CD14-positive monocyte (primary cell): ENCODE measurements at regions not wholly inside any gene's neighbourhood (a gene's known extent, or its start where the extent isn't known, plus 50 kb on each side); places are given as distances from the start of the nearest gene placed in this dataset.

Experiments
- DNase-seq, 3 donors: peaks; one replicate each; pipeline ENCODE4 v3.0.0-alpha.2; 2011 to 2022
- H2AFZ ChIP-seq: 2 replicates; pipeline ENCODE4 v1.6.0; 2012; ENCODE audit warnings: mild to moderate bottlenecking, low read depth, low read length, inconsistent platforms; ENCODE audit not compliant: insufficient read depth, poor library complexity, severe bottlenecking
- H3K27ac ChIP-seq, 2 donors: 1 replicate in 1 of 2; 2 replicates in 1 of 2; pipeline ENCODE4 v1.5.1; 2012 to 2013; ENCODE audit warnings: low read length in 2 of 2, control low read depth in 1 of 2, inconsistent platforms in 1 of 2, low read depth in 1 of 2, mild to moderate bottlenecking in 1 of 2
- H3K27me3 ChIP-seq, 2 donors: one replicate each; pipeline versions ENCODE4 v1.6.0 to v1.6.1; 2011 to 2013; ENCODE audit warnings: low read length in 2 of 2; ENCODE audit not compliant: control insufficient read depth in 2 of 2, insufficient read depth in 2 of 2
- H3K36me3 ChIP-seq, 2 donors: replicated peaks in 1 of 2; 1 replicate in 1 of 2; 2 replicates in 1 of 2; pipeline versions ENCODE4 v1.5.1 to v1.6.1; 2012 to 2013; ENCODE audit warnings: low read length in 2 of 2, control low read depth in 1 of 2, inconsistent platforms in 1 of 2, mild to moderate bottlenecking in 1 of 2; ENCODE audit not compliant: insufficient read depth in 2 of 2, control insufficient read depth in 1 of 2
- H3K4me1 ChIP-seq, 2 donors: 1 replicate in 1 of 2; 2 replicates in 1 of 2; pipeline versions ENCODE4 v1.5.1 to v1.6.1; 2012 to 2013; ENCODE audit warnings: low read length in 2 of 2, control low read depth in 1 of 2, inconsistent platforms in 1 of 2, mild to moderate bottlenecking in 1 of 2, moderate library complexity in 1 of 2; ENCODE audit not compliant: insufficient read depth in 2 of 2, control insufficient read depth in 1 of 2
- H3K4me2 ChIP-seq: replicated peaks from 2 replicates; pipeline ENCODE3; 2012; ENCODE audit warnings: low read length, moderate library complexity, mild to moderate bottlenecking; ENCODE audit not compliant: poor library complexity, severe bottlenecking; ENCODE audit errors: extremely low read depth
- H3K4me3 ChIP-seq, 3 experiments: fragments of 200-600 bp in 1 of 3; sonication (generic) in 1 of 3; replicated peaks in 1 of 3; 1 replicate in 2 of 3; 2 replicates in 1 of 3; pipeline ENCODE4 v1.5.1; 2011 to 2013; ENCODE audit warnings: low read length in 3 of 3, mild to moderate bottlenecking in 3 of 3, control low read depth in 2 of 3, low read depth in 2 of 3, inconsistent platforms in 1 of 3, moderate library complexity in 1 of 3
- H3K79me2 ChIP-seq: 2 replicates; pipeline ENCODE4 v1.6.0; 2012; ENCODE audit warnings: mild to moderate bottlenecking, control low read depth, inconsistent platforms, low read length, moderate library complexity; ENCODE audit not compliant: insufficient read depth
- H3K9ac ChIP-seq: 2 replicates; pipeline ENCODE4 v1.6.0; 2017; ENCODE audit warnings: low read length, mild to moderate bottlenecking; ENCODE audit not compliant: insufficient read depth, poor library complexity, severe bottlenecking
- H3K9me3 ChIP-seq, 2 donors: replicated peaks in 1 of 2; 1 replicate in 1 of 2; 2 replicates in 1 of 2; pipeline versions ENCODE4 v1.5.1 to v1.6.1; 2012 to 2013; ENCODE audit warnings: low read length in 2 of 2, control low read depth in 1 of 2; ENCODE audit not compliant: control insufficient read depth in 1 of 2, insufficient read depth in 1 of 2
- H4K20me1 ChIP-seq: 2 replicates; pipeline ENCODE4 v1.6.0; 2012; ENCODE audit warnings: mild to moderate bottlenecking, low read length, control low read depth, moderate library complexity; ENCODE audit not compliant: insufficient read depth
- H3K27ac Mint-ChIP-seq, 7 donors: one replicate each; pipeline ENCODE4 v1.8.0; 2020; ENCODE audit warnings: mild to moderate bottlenecking in 7 of 7, mixed read lengths in 7 of 7, moderate library complexity in 6 of 7, inconsistent platforms in 2 of 7
- H3K27me3 Mint-ChIP-seq, 3 donors: one replicate each; pipeline ENCODE4 v1.8.0; 2021 to 2022; ENCODE audit warnings: low read depth in 3 of 3, mild to moderate bottlenecking in 3 of 3, mixed read lengths in 3 of 3, moderate library complexity in 3 of 3, inconsistent platforms in 1 of 3
- H3K36me3 Mint-ChIP-seq, 2 donors: one replicate each; pipeline ENCODE4 v1.8.0; 2020; ENCODE audit warnings: mixed read lengths in 2 of 2, inconsistent platforms in 1 of 2, mild to moderate bottlenecking in 1 of 2
- H3K4me1 Mint-ChIP-seq: one replicate; pipeline ENCODE4 v1.8.0; 2020; ENCODE audit warnings: mild to moderate bottlenecking, mixed read lengths
- H3K4me3 Mint-ChIP-seq, 2 donors: one replicate each; pipeline ENCODE4 v1.8.0; 2020; ENCODE audit warnings: mild to moderate bottlenecking in 2 of 2, mixed read lengths in 2 of 2, moderate library complexity in 1 of 2
- H3K9me3 Mint-ChIP-seq, 7 donors: one replicate each; pipeline ENCODE4 v1.8.0; 2020 to 2022; ENCODE audit warnings: mixed read lengths in 7 of 7, mild to moderate bottlenecking in 6 of 7, moderate library complexity in 6 of 7, inconsistent platforms in 2 of 7
- WGBS: methylation state at CpG from one replicate; pipeline ENCODE4 v1.1.5; 2013; ENCODE audit warnings: missing lambda C conversion rate; ENCODE audit not compliant: insufficient coverage; 5-methylcytosine and 5-hydroxymethylcytosine counted together
- intact Hi-C, 2 donors: fragments of 100-400 bp; cut with micrococcal nuclease; formaldehyde crosslinking; loops; one replicate each; pipeline versions ENCODE4 v1.15.0 to v1.15.1; 2023
- TF ChIP-seq, protein P1 (sequence below): fragments of 200-600 bp; IDR thresholded peaks from one replicate; pipeline ENCODE4 v1.8.0; 2022; ENCODE audit warnings: antibody characterized with exemption, mild to moderate bottlenecking

DNA sequence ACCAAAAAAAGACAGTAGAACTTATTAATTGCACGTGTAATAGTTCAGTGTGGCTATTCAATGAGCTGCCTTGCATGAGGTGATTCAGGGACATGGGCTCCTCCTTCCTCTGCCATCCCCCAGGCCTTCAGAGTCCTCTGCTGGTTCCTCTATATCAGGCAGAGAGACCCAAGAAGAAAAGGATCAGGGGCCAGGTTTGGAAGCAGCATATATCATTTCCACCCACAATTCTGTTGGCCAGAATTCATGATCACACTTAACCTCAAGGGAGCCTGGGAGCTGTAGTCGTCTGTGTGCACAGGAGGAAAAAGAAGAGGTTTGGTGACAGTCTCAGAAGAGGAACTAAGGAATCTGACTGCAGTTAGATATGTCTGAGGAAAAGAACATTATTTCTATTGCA lies 114.0 kb upstream of the GLS start:
- Histone ChIP-seq H2AFZ (peak overlapping the region; percentile 29), H3K79me2 (no peaks in the 10 kb centered on the region), H3K27me3 (no peaks in the 10 kb centered on the region), H3K9ac (no peak overlapping the region), H3K36me3 (no peaks in the 10 kb centered on the region), H3K27ac (no peak overlapping the region), H3K4me1 (no peaks in the 10 kb centered on the region), H3K4me3 (no peak overlapping the region), H4K20me1 (no peaks in the 10 kb centered on the region), H3K4me2 (no peak overlapping the region), H3K9me3 (no peaks in the 10 kb centered on the region)
- TF ChIP-seq, protein P1, sequence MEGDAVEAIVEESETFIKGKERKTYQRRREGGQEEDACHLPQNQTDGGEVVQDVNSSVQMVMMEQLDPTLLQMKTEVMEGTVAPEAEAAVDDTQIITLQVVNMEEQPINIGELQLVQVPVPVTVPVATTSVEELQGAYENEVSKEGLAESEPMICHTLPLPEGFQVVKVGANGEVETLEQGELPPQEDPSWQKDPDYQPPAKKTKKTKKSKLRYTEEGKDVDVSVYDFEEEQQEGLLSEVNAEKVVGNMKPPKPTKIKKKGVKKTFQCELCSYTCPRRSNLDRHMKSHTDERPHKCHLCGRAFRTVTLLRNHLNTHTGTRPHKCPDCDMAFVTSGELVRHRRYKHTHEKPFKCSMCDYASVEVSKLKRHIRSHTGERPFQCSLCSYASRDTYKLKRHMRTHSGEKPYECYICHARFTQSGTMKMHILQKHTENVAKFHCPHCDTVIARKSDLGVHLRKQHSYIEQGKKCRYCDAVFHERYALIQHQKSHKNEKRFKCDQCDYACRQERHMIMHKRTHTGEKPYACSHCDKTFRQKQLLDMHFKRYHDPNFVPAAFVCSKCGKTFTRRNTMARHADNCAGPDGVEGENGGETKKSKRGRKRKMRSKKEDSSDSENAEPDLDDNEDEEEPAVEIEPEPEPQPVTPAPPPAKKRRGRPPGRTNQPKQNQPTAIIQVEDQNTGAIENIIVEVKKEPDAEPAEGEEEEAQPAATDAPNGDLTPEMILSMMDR, result no peak
- H3K9me3 Mint-ChIP-seq, result peaks cover 0 to 3% (median 0%) of the 10 kb centered on the region in 7 donors
- intact Hi-C loops, result no loop called here
- H3K27ac Mint-ChIP-seq, result no peak overlapping the region
- no peak for DNase-seq
- H3K4me1 Mint-ChIP-seq, result peaks cover 13% of the 10 kb centered on the region
- peaks cover 0 to 3% (median 0%) of the 10 kb centered on the region in 3 donors for H3K27me3 Mint-ChIP-seq
- H3K4me3 Mint-ChIP-seq, result no peak overlapping the region
- H3K36me3 Mint-ChIP-seq, result no peaks in the 10 kb centered on the region
- no CpG with 5 or more reads among the region's 2 CpGs for WGBS

DNA sequence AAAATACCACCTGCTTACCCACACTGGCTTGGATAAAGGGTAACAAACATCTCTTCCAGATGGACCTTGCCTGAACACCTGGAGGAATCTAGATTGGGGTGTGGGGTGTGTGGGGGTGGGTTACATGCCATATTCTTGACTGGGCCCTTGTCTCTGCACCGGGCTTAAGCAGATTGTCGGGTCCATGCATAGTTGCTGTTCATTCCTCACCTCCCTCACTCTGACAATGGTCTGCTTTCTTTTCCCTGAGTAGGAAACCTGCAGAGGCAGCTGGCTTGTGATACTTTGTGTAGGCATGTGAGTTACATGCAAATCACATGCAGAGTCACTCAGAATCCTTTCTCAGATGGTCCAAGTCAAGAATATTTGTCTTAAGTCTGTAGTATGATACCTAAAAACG lies 112.8 kb upstream of the GLS start:
- TF ChIP-seq, protein P1, result no peak
- Mint-ChIP-seq H3K36me3 (no peaks in the 10 kb centered on the region), H3K4me1 (peaks cover 9% of the 10 kb centered on the region), H3K27me3 (peaks cover 0 to 3% (median 0%) of the 10 kb centered on the region in 3 donors), H3K9me3 (no peaks in the 10 kb centered on the region), H3K4me3 (no peak overlapping the region), H3K27ac (no peak overlapping the region)
- Histone ChIP-seq H3K4me1 (no peaks in the 10 kb centered on the region), H2AFZ (no peak overlapping the region), H3K27me3 (no peaks in the 10 kb centered on the region), H3K9ac (no peak overlapping the region), H4K20me1 (no peaks in the 10 kb centered on the region), H3K36me3 (no peaks in the 10 kb centered on the region), H3K4me3 (no peak overlapping the region), H3K27ac (no peak overlapping the region), H3K79me2 (no peaks in the 10 kb centered on the region), H3K9me3 (no peaks in the 10 kb centered on the region), H3K4me2 (no peak overlapping the region)
- intact Hi-C loops, result no loop called here
- DNase-seq, result no peak
- WGBS, result no CpG with 5 or more reads among the region's 3 CpGs
